Stomach (tissue), 4 donors: ENCODE measurements at regions not wholly inside any gene's neighbourhood (a gene's known extent, or its start where the extent isn't known, plus 50 kb on each side); places are given as distances from the start of the nearest gene placed in this dataset.

Experiments
- CTCF ChIP-seq, 7 experiments: fragments of 450-650 bp in 4 of 7; fragments of 200-600 bp in 3 of 7; sonication (generic) in 3 of 7; IDR thresholded peaks; one replicate each; pipeline ENCODE4 v1.5.1; 2016 to 2019; ENCODE audit warnings: antibody characterized with exemption in 7 of 7, control low read depth in 2 of 7, mild to moderate bottlenecking in 1 of 7
- EP300 ChIP-seq: sonication (generic); formaldehyde crosslinking; IDR thresholded peaks from one replicate; pipeline ENCODE4 v1.6.1; 2017; ENCODE audit warnings: antibody characterized with exemption
- POLR2AphosphoS5 ChIP-seq, 3 donors: sonication (generic); formaldehyde crosslinking; IDR thresholded peaks; one replicate each; pipeline ENCODE4 v1.6.1; 2016; ENCODE audit warnings: antibody characterized with exemption in 3 of 3

DNA sequence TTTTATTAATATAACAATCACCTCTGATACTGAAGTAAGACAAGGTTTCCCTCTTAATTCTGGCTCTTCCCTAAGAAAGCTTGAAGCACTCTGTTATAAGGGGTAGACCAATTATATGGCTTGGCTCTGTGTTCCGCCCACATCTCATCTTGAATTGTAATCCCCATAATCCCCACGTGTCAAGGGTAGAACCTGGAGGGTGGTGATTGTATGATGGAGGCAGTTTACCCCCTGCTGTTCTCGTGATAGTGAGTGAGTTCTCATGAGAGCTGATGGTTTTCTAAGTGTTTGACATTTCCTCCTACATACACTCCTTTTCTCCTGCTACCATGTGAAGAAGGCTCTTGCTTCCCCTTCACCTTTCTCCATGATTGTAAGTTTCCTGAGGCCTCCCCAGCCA, 363.8 kb upstream of the PCDH20 start:
- TF ChIP-seq EP300 (no peak), CTCF (IDR thresholded peaks at IDR 0.05) (no peak), POLR2AphosphoS5 (IDR thresholded peaks at IDR 0.05) (no peak)
